ENCODE measurements at regions not wholly inside any gene's neighbourhood (a gene's known extent, or its start where the extent isn't known, plus 50 kb on each side); places are given as distances from the start of the nearest gene placed in this dataset.

DNA sequence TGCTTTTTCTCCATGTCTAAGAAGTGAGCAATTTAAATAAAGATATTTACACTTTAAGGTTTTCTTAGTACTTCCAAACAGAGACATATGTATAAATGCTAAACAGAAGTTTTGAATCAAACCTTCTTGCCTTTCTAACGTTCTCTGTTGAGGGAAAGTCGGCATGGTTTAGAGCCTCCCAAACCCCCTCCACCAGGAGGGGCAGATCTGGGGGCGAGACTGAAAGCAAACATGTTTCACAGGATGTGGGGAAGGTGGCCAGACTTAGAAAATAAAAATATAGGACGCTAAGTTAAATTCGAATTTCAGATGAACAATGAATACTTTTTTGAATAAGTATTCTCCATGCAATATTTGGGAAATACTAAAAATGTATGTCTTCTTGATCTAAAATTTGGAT, 208.3 kb upstream of the SHH start:
- TF ChIP-seq, protein P1, sequence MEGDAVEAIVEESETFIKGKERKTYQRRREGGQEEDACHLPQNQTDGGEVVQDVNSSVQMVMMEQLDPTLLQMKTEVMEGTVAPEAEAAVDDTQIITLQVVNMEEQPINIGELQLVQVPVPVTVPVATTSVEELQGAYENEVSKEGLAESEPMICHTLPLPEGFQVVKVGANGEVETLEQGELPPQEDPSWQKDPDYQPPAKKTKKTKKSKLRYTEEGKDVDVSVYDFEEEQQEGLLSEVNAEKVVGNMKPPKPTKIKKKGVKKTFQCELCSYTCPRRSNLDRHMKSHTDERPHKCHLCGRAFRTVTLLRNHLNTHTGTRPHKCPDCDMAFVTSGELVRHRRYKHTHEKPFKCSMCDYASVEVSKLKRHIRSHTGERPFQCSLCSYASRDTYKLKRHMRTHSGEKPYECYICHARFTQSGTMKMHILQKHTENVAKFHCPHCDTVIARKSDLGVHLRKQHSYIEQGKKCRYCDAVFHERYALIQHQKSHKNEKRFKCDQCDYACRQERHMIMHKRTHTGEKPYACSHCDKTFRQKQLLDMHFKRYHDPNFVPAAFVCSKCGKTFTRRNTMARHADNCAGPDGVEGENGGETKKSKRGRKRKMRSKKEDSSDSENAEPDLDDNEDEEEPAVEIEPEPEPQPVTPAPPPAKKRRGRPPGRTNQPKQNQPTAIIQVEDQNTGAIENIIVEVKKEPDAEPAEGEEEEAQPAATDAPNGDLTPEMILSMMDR (IDR thresholded peaks at IDR 0.05), result no peak
- TF ChIP-seq POLR2A (IDR thresholded peaks at IDR 0.05), result no peak

All from ovary (tissue), 3 donors.